ENCODE measurements at regions not wholly inside any gene's neighbourhood (a gene's known extent, or its start where the extent isn't known, plus 50 kb on each side); places are given as distances from the start of the nearest gene placed in this dataset.

DNA sequence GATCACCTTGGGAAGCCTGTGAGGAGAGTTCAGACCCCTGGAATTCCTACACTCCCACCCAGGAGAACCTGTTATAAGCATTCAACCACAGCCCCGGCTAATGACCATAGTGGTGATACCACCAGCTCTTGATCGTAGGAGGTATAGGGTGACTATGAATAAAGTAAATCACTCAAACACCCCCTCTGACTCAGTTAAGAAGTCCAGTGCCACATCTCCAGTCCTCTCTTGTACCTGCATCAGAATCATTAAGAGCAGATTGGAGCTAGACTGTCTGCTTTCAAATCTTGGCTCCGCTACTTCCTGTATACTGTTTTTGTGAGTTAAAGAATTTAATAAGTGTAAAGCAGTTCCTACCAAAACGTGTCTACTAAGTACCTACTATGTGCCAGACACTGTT is 565.1 kb upstream of the DIPK2B start:
- DNase-seq, result no peak

DNA sequence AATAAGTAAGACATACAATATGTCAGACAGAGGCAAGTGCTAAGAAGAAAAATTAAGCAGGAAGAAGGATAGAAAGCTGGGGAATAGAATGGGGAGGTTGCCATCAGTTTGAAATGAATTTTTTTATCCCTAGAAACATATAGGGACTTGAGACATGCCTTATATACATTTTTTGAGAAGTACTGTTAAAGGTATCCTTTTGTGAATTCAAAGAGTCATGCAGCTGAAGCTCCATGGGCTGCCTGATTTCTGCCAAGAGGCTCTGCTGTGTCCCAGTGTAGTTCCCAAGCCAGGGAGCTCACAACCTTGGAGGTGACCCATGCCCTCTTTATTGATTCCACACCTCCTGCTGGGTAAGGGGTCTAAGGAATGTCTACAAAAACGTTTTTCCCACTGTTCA is 564.6 kb upstream of the DIPK2B start:
- no peak for DNase-seq

DNA sequence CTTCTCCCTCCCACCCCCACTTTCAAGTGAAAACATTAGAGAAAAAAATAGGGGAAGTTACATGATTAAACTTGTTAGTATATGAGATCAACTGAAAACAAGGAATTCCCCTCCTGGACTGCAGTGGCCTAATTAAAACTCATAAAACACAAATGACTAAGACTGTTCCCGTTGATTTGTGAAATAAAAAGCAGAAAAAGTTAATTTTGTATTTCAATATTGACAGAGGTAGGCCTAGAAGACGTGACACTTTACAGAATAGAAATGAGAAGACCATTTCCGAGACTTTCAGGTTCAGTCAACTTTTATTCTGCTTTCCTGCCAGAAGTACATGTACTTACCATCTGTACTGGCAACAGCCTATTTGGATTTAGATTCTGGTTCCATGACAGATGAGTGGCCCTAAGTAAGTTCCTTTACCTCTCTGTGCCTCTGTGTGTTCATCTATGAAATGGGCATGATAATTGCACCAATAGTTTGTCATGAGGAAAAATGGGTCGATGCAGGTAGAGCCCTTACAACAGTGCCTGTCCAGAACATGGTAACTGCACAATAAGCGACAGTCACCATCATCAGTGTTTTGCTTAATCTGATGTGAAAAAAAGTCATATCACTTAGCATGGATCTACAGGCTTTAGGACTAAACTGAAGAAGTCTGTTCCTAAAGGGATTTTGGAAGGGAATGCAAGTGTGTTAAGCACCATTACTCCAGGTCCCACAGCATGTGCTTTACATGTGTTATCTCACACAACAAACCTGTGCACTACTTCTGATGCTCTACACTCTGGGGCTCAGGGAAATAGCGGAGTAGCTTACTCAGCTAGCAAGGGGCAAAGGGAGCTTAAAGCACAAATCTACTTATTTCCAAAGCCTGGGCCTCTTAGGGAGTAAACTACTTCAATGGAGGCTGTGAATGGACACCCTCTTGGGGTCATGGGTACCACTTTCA is 562.3 kb upstream of the DIPK2B start:
- no peak for DNase-seq

DNA sequence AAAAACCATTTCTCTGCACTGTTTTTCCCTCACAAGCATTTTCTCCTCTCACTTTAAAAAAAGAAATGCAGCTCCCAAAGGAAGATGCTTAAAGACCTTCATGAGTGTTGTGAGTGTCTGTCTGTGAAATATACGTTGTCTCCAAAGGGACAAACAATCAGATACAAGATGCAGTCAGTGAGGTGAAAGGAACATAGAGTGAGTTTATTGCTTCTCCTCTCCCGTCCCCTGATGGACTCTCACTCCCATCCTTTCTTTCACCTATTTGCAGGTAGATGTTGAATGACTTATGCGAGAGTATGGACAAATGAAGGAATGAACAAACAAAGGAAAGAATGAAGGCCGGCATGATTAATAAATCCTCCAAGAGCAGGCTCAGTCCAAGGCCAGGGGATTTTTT is 561.2 kb upstream of the DIPK2B start:
- DNase-seq, result no peak

DNA sequence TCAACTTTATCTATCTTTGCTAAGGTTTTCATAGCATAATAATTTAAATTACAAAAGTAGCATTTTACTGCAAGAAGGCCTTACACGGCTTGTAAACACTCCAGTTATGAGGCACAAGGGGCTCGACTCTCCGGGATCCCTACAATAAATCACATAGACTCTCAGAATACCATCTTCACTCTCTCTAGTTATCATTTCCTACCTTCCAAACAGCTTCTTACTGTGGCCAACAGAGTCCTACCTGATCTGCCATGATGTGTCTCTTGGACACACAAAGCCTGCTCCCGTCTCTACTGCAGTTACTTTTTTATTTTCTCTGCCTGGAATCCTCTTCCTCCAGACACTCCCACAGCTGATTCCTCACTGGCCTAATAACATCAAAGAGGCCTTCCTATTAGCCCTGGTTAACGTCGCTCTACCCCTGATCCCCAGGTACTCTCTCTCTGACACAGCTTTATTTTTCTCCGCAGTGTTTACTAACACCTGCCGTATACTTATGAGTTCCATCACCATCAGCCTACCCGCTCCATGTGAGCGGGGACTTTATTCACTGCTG is 559.6 kb upstream of the DIPK2B start:
- no peak for DNase-seq

DNA sequence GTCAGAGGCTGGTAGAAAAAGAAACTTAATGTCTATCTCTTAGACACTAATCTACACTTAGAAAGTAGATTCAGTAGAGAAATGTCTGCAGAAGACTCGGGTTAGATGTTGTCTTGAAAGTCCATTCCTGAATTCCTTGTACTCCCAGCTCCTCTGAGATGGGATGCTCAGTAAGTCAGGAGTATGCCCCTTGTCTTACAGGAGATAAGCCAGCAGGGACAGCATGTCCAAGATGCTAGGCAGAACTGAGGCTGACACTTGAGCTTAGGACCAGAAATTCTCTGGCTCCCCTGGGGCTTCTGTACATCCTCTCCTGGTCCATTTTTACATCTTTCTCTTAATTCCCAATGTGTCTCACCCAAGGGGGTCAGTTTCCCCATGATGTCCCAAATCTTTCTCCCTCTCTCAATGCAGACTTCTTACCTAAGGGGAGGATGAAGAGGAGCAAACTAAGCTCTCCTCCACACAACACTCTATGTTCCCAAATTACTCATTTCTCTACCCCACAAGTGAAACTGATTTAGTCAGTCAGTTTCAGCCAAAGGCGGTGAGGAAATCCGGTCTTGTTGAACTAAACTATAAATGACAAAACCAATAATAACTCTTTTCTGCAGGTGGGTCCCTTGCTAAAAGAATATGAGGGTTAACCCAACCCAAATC is 558.2 kb upstream of the DIPK2B start:
- DNase-seq, result no peak

DNA sequence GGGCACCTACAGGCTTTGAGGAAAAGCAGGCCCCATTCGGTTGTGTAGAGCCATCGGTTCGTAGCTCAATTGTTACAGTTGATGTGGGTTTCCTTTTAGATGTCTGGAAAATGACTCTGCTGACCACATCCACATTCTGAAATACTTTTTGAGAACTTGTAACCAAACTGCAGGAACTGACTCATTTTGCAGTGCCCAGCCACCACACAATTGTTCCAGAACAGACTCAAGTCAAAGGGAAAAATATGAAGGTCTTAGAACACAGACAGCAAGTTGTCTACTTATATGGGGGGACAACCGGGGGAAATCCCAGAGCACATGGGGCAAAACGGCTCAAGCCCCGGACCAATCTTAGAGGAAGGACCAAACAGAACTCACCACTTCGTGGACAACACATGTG is 557.6 kb upstream of the DIPK2B start:
- no peak for DNase-seq

DNA sequence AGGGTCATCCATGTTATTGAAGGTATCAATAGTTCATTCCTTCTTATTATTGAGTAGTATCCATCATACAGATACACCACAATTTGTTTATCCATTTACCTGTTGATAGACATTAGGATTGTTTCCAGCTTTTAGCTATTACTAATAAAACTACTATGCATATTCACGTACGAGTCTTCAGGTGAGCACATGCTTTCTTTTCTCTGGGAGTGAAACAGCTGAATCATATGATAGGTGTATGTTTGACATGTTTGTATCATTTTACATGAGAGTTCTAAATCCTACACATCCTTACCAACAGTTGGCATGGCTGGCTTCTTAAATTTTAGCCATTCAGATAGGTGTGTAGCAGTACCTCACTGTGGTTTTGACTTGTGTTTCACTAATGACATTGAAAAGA is 556.6 kb upstream of the DIPK2B start:
- DNase-seq, result peak; percentile 19

DNA sequence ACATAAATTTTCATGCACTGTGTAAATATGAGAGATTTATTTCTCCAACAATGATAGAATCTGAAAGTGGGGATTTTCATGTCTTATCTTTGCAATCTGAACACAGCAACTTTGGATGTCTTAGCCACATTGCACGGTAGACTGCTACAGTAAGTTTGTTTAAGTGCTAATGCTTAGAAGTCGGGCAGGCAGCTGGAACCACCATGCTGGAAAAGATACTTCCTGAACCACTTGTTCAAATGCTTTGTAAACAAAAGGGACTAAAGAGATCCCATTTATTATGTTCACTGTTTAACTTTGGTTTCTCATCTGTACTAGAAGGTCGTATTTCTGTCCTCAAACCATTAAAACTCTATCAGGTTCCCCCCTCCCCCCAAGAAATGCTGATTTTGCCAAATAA is 555.9 kb upstream of the DIPK2B start:
- peak; percentile 95 for DNase-seq

DNA sequence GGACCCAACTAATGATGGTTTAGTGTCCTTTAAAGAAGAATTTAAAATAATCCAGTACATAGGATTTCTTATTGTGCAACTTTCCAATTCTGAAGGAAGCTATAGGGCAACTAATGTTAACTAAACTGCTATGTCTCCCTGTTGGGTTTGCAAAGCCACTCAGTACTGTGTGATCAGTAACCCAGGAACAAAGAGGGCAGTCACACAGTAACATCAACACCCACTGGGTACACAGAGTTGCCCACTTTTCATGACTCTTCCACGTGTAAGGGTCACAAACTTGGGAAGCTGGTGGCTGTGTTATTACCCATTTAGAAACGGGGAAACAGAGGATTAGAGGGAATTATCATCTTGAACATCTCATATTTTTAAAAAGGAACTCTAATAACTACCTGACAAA is 555.0 kb upstream of the DIPK2B start:
- DNase-seq, result peak; percentile 58

DNA sequence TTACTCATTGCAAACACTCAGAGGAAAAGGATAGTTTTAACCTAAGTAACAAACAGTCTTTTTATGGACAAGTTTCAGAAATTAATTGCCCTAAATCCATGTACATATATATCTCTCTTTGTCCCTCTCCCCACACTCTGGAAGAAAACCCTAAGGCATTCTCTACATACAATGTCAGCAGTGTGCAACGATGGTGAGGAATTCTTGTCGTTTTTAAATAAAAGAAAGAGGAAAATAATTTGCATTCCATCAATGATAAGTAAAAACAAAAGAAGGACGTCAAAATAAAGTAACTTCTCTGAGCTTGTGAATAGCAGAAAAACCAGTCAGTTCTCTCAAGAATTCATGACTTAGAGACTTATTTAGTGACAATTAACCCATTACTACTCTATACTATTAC is 550.5 kb upstream of the DIPK2B start:
- DNase-seq, result no peak

DNA sequence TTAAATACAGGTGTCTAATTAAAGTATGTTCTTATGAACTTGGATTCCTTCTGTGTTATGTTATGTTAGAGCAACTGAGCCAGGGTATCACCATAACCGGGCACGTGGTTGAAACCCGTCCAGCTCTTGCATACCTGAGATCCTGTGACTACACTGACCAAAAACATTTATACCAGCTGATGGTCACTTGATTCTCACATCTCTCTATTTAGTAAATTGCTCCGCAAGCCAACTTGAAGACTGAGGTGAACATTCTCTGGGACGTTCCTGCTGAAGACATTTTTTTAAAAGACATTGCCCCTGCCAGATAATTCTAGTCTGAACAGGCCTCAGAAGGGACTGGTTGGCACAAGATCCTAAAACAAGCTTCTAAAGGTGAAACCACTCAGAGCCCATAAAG is 550.0 kb upstream of the DIPK2B start:
- DNase-seq, result no peak

DNA sequence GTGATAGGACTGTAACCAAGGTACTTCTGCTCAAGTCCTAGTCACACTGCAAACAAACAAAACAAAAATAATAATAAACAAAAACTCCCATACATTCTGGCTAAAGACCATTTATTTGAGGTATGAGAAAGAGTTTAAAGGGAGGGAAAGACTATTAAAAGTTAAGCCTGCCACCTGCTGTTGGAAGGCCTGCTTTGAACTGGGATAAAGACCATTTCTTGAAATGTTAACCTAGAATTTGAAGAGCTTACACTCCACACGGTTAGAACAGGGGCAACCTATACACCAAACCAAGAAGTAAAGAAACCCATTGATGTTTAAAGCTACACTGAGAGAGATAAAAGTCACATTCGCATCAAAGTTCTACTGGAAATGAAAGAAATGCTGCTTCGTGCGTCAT is 548.7 kb upstream of the DIPK2B start:
- peak; percentile 47 for DNase-seq

DNA sequence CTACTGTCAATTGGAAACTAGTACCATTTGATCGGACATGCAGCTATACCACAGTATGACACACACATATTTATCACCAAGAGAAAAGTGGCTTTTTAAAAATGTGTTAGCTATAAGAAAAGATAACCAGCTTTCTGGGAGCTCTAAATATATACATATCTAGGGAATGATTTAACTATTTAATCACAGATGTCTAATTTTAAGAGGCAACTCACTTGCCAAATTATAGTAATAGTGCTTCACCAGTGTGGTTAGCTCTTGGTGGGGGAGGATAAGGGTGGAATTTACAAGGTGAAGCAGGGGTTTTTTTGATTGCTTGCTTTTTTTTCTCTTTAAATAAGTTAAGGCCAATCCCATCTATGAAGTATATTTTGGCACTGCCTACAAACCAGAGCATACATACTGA is 547.7 kb upstream of the DIPK2B start:
- DNase-seq, result no peak

DNA sequence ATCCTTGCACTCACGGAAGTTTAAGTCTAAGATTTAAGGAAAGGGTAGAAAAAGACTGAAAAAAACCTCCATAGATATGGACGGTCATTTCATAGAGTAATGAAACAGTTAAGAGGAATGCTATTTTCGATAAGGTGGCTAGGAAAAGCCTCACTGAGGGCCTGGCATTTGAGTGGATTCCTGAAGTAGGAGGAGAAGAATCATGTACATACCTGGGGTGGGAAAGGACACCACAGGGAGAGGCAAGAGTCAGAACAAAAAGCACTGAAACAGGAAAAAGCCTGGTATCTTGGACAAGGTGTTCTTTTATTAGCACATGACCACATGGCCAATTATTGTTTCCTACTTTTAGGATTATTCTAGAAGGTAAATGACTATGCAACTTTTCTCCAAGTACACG is 547.2 kb upstream of the DIPK2B start:
- DNase-seq, result no peak

DNA sequence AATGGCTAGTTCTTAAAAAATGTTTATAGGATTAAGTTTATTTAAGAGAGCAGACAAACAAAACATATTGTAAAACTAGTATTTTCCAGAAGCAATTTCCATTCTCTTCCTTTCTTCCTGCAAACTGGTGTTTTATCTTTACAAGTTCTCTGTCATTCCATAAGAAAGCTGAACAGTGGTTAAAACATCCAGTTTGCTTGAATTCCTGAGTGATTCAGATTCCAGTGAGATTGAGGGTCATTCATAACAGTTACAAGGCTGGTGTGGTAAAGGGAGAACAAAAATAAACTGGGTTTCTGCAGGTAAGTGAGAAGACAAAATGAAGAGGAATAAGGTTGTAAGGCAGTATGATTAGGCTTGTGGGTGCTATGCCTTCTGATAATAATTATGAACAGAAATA is 544.8 kb upstream of the DIPK2B start:
- DNase-seq, result no peak

DNA sequence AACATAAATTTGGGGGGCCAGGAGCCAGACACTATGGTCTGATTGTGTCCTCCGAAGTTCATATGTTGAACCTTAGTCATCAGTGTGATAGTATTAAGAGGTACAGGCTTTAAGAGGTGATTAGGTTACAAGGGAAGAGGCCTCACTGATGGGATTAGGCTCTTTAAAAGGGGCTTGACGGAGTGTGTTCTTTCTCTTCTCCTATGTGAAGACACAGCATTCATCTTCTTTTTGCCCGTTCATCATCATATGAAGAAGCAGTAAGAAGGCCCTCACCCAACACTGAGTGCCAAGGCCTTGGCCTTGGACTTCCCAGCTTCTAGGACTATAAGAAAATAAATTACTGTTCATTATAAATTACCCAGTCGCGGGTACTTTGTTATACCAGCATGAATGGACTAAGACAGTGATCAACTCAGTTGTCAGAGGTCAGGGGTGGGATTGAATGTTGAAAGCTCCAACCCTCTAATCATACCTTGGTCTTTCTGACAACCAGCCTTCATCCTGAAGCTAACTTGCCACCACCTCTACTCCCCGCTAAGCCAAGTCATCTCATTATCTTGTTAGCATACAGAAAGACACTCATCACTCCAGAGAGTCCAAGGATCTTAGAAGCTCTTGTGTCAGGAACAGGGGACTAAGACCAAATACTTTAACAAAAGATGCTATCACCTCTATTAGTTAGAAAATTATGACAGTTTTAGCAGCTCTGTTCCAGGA is 543.4 kb upstream of the DIPK2B start:
- no peak for DNase-seq

DNA sequence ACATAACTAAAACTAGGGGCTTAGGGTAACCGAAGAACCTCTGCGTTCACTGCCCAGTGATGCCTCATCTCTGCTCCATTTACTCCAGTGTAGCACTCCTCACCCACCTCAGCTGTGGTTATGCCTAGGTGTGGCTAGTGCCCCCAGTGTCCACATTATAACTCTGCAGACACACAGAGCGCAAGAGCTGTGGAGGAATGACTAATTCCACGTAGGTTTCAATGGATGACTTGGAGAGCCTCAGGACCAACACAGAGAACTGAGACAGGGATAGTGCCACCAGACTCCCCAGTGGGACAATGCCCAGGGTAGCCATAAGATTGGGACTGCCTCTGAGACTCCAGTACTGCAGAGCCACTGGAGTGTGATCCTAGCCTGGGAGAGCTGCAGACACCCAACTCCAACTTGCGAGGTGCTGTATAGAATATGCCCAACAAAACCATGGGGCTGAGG is 542.4 kb upstream of the DIPK2B start:
- peak; percentile 53 for DNase-seq

DNA sequence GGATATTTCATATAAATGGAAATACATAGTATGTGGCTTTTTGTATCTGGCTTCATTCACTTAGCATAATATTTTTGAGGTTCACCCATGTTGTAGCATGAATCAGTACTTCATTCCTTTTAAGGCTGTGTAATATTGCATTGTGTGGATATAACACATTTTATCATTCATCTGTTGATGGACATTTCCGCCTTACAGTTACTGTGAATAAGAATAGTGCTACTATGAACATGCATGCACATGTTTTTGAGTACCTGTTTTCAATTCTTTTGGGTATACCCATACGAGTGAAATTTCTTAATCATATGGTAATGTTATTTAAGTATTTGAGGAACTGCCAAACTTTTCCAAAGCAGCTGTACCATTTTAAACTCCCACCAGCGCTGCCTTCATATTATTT is 539.6 kb upstream of the DIPK2B start:
- no peak for DNase-seq

DNA sequence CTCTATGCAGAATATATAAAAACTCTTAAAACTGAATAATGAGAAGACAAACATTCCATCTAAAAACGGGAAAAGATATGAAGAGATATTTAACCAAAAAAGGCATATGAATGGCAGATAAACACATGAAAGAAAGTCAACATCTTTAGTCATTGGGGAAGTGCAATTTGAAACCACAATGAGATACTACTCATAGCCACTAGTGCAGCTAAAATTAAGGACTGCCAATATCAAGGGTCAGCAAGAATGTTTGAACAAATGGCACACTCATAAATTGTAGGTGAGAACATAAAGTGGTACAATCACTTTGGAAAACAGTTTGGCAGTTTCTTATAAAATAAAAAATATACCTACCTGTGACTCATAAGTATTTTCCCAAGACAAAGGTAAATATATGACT is 534.9 kb upstream of the DIPK2B start:
- DNase-seq, result peak; percentile 63

DNA sequence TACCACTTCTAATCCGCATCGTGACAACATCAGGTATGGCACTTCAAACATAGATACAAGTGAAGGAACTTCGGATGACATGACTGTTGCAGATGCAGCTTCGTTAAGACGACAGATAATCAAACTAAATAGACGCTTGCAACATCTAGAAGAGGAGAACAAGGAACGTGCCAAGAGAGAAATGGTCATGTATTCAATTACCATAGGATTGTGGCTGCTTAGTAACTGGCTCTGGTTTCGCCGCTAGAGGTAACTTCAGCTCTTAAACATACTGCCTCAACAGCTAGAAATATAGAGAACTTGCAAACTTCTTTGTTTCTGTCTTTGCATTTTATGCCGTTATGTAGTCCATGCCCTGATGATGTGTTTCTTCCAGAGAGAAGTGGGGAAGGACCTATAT is 530.8 kb upstream of the DIPK2B start:
- DNase-seq, result no peak

DNA sequence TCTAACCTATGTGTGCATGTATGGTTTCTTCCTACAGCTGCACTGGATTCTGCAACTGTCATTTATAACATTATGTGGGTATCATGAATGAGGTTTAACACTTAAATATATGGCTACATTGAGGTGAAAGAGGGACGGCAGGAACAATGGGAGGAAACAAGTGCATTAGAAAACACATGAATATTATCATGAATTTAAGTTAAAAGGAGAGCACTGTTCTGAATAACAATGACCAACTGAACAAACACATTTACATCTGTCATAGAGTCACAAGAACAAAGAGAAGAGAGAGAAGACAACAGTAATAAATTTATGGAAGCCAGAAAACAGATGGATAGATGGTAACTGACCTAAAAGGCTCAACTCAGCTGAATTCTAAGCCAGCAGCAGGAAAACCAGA is 527.1 kb upstream of the DIPK2B start:
- DNase-seq, result no peak

DNA sequence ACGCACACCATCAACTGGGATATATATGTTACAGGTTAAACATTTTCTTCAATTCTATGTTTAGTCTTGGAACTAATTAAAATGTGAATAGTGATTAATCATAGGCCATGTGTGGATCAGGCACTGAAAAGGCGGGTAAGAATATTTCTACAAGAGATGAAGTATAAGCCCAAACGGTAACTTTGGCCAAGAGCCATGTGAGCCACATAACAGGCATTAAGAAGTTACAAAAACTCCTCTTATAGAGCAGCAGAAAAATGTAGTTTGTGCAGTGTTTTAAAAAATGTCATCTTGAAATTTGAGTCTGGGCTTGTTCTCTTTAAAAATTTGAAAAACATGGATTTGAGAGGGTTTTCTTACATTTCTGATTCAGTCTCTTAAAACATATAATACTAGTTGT is 521.8 kb upstream of the DIPK2B start:
- DNase-seq, result no peak

Data from DMS53 (cell line).